ENCODE measurements at regions not wholly inside any gene's neighbourhood (a gene's known extent, or its start where the extent isn't known, plus 50 kb on each side); places are given as distances from the start of the nearest gene placed in this dataset.

DNA sequence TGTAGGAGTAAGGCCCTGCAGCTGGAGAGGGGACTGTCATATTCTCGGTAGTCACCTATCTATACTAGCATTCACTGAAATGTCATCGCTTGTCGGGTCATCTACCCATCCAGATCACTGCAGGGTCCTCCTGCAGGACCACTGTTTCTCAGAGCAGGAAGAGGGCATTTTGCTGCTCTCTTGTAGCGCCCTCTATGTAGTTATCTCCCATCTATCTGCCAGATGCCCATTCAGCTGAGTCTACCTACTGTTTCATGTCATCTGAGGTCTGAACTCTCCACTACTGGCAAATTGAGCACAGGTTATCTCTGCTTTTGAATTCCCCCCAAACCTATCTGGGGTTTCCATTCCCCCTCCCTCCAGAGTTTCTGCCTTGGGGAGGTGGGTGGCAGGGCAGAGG, 258.2 kb upstream of the FOXD3 start:
- Histone ChIP-seq H3K27ac (ENCODE audit: low read length) (no peak overlapping the region), H4K20me1 (ENCODE audit: insufficient read depth, low read length) (no peaks in the 10 kb centered on the region), H3K27me3 (ENCODE audit: low read depth, low read length) (no peaks in the 10 kb centered on the region), H3K4me2 (ENCODE audit: low read length) (no peak overlapping the region), H3K4me1 (ENCODE audit: low read length) (no peaks in the 10 kb centered on the region), H3K9me3 (ENCODE audit: insufficient read depth, low read length) (no peaks in the 10 kb centered on the region), H2AFZ (ENCODE audit: low read depth, low read length) (no peak overlapping the region), H3K36me3 (replicated peaks; ENCODE audit: low read depth, low read length) (no peaks in the 10 kb centered on the region), H3K79me2 (ENCODE audit: low read length) (no peaks in the 10 kb centered on the region), H3K4me3 (ENCODE audit: low read length) (no peak overlapping the region), H3K9ac (ENCODE audit: low read length) (no peak overlapping the region)
- no peak for TF ChIP-seq EZH2phosphoT487 (IDR thresholded peaks at IDR 0.05; ENCODE audit: low read depth)
- TF ChIP-seq, protein P1, sequence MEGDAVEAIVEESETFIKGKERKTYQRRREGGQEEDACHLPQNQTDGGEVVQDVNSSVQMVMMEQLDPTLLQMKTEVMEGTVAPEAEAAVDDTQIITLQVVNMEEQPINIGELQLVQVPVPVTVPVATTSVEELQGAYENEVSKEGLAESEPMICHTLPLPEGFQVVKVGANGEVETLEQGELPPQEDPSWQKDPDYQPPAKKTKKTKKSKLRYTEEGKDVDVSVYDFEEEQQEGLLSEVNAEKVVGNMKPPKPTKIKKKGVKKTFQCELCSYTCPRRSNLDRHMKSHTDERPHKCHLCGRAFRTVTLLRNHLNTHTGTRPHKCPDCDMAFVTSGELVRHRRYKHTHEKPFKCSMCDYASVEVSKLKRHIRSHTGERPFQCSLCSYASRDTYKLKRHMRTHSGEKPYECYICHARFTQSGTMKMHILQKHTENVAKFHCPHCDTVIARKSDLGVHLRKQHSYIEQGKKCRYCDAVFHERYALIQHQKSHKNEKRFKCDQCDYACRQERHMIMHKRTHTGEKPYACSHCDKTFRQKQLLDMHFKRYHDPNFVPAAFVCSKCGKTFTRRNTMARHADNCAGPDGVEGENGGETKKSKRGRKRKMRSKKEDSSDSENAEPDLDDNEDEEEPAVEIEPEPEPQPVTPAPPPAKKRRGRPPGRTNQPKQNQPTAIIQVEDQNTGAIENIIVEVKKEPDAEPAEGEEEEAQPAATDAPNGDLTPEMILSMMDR (IDR thresholded peaks at IDR 0.05; ENCODE audit: low read depth, low read length): no peak

DNA sequence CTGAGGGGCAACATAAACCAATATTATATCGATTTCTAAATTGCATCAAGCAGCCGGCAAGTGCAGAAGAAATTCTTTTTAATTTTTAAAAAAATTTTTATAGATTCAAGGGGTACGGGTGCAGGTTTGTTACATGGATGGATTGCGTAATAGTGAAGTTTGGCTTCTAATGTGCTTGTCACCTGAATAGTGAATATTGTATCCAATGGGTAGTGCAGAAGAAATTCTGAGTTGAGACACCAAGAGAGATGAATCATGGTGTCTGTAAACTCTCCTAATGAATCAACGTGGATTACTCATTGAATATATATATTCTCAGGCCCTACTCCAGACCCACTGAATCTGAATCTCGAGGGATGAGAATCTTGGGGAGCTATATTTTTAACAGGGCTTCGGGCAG, 253.7 kb upstream of the FOXD3 start:
- no peaks in the 10 kb centered on the region for H3K79me2 ChIP-seq (ENCODE audit: low read length)
- no peak overlapping the region for H3K9ac ChIP-seq (ENCODE audit: low read length)
- H3K9me3 ChIP-seq (ENCODE audit: insufficient read depth, low read length): no peaks in the 10 kb centered on the region
- H3K4me2 ChIP-seq (ENCODE audit: low read length): no peak overlapping the region
- no peak overlapping the region for H2AFZ ChIP-seq (ENCODE audit: low read depth, low read length)
- TF ChIP-seq, protein P1 (IDR thresholded peaks at IDR 0.05; ENCODE audit: low read depth, low read length): no peak
- no peak for TF ChIP-seq EZH2phosphoT487 (IDR thresholded peaks at IDR 0.05; ENCODE audit: low read depth)
- no peaks in the 10 kb centered on the region for H3K27me3 ChIP-seq (ENCODE audit: low read depth, low read length)
- no peak overlapping the region for H3K27ac ChIP-seq (ENCODE audit: low read length)
- H4K20me1 ChIP-seq (ENCODE audit: insufficient read depth, low read length): no peaks in the 10 kb centered on the region
- no peak overlapping the region for H3K4me3 ChIP-seq (ENCODE audit: low read length)
- no peaks in the 10 kb centered on the region for H3K36me3 ChIP-seq (replicated peaks; ENCODE audit: low read depth, low read length)
- H3K4me1 ChIP-seq (ENCODE audit: low read length): no peaks in the 10 kb centered on the region

DNA sequence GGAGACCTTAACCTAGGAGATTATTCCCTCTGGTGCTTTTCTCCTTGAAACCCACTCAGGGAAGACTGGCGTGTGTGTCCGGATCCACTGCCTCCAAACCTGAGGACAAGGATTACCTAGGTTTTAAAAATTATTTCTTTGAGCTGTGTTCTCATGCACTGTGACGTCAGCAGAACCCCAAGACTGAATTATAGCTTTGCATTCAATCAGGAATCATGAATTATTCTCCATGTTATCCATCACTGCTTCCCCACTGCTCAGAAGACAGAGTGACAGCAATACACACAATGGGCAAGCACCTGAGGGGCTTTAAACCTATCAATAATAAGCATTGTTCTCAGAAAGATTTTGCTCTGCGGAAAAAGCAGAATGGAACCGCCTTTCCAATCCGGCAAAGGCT, 253.2 kb upstream of the FOXD3 start:
- Histone ChIP-seq H3K9ac (ENCODE audit: low read length) (no peak overlapping the region), H3K9me3 (ENCODE audit: insufficient read depth, low read length) (no peaks in the 10 kb centered on the region), H3K4me1 (ENCODE audit: low read length) (no peaks in the 10 kb centered on the region), H3K4me3 (ENCODE audit: low read length) (no peak overlapping the region), H4K20me1 (ENCODE audit: insufficient read depth, low read length) (no peaks in the 10 kb centered on the region), H3K36me3 (replicated peaks; ENCODE audit: low read depth, low read length) (no peaks in the 10 kb centered on the region), H3K27ac (ENCODE audit: low read length) (no peak overlapping the region), H3K79me2 (ENCODE audit: low read length) (no peaks in the 10 kb centered on the region), H3K4me2 (ENCODE audit: low read length) (no peak overlapping the region), H2AFZ (ENCODE audit: low read depth, low read length) (no peak overlapping the region), H3K27me3 (ENCODE audit: low read depth, low read length) (no peaks in the 10 kb centered on the region)
- TF ChIP-seq, protein P1 (IDR thresholded peaks at IDR 0.05; ENCODE audit: low read depth, low read length): no peak
- TF ChIP-seq EZH2phosphoT487 (IDR thresholded peaks at IDR 0.05; ENCODE audit: low read depth): no peak

DNA sequence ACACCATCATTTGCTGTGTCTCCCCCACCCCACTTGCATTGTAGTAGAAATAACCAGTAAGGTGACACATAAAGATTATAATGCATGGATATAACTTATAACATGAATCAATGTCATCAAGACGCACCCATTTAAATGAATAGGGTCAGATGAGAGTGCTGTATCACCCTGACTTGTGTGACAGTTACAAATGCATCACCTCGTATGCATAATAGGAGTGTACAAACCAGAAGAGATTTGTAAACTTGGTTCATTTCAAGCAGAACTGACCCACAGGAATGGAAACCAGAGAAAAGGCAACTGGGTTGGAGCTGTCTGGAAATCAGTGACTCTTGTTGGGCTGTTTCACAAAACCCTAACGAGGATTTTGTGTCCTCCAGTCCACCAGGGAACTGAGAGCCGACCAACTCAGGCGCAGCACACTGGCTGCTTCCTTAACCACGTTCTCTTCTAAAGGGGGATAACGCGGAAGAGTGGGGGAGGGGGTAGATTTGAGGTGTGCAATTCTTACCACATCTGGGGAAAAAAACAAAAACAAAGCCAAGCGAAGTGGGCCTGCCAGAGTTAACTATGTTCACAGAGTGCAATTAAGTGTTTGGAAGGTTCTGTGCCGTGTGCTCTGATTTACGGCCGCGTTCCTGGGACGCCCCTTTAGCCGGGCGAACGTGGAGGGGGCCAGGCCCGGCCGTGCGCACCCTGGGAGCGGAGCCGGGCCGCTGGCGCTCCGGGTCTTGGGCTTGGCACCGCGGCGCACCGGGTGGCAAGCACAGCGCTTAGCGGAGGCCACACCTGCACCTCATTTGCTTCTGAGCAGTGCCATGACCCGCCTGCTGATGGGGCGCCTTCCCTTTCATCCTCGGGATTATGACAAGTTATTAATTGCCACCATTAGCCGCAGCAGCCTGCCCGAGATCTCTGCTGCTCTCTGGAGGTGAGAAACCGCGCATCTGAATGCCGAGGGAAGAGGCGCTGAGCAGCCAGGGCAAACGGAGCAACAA, 248.8 kb upstream of the FOXD3 start:
- Histone ChIP-seq H3K79me2 (ENCODE audit: low read length) (no peaks in the 10 kb centered on the region), H3K4me3 (ENCODE audit: low read length) (no peak overlapping the region), H3K9ac (ENCODE audit: low read length) (no peak overlapping the region), H3K4me1 (ENCODE audit: low read length) (no peaks in the 10 kb centered on the region), H4K20me1 (ENCODE audit: insufficient read depth, low read length) (no peaks in the 10 kb centered on the region), H3K27me3 (ENCODE audit: low read depth, low read length) (no peaks in the 10 kb centered on the region), H3K4me2 (ENCODE audit: low read length) (no peak overlapping the region), H3K27ac (ENCODE audit: low read length) (no peak overlapping the region), H3K36me3 (replicated peaks; ENCODE audit: low read depth, low read length) (no peaks in the 10 kb centered on the region), H3K9me3 (ENCODE audit: insufficient read depth, low read length) (no peaks in the 10 kb centered on the region), H2AFZ (ENCODE audit: low read depth, low read length) (no peak overlapping the region)
- TF ChIP-seq, protein P1 (IDR thresholded peaks at IDR 0.05; ENCODE audit: low read depth, low read length): no peak
